ENCODE measurements at regions not wholly inside any gene's neighbourhood (a gene's known extent, or its start where the extent isn't known, plus 50 kb on each side); places are given as distances from the start of the nearest gene placed in this dataset.

GRCh38 chr1:56147459-56147858 is 431.9 kb downstream of the PLPP3 start:
- no peak overlapping the region for H3K27ac ChIP-seq
- H3K36me3 ChIP-seq: no peaks in the 10 kb centered on the region
- no peak for DNase-seq (ENCODE audit: low read depth in 1 of 2, low spot score in 2 of 2)

GRCh38 chr1:56147034-56147433 is 432.3 kb downstream of the PLPP3 start:
- Histone ChIP-seq H3K4me3 (no peak overlapping the region), H3K9me3 (replicated peaks) (no peaks in the 10 kb centered on the region), H3K27ac (no peak overlapping the region), H3K4me1 (replicated peaks) (no peaks in the 10 kb centered on the region), H3K36me3 (no peaks in the 10 kb centered on the region), H3K27me3 (replicated peaks) (no peaks in the 10 kb centered on the region)
- no peak for DNase-seq (ENCODE audit: low read depth in 1 of 2, low spot score in 2 of 2)

More at GRCh38 chr1:56147459-56147858, 431.9 kb downstream of the PLPP3 start:
- H3K4me3 ChIP-seq: no peak overlapping the region
- H3K4me1 ChIP-seq (replicated peaks): no peaks in the 10 kb centered on the region
- H3K27me3 ChIP-seq (replicated peaks): no peaks in the 10 kb centered on the region
- no peaks in the 10 kb centered on the region for H3K9me3 ChIP-seq (replicated peaks)

- no peak for DNase-seq (ENCODE audit: low read depth in 1 of 2, low spot score in 2 of 2)
These were observed 432.9 kb downstream of the PLPP3 start for GRCh38 chr1:56146449-56146848.

GRCh38 chr1:56145581-56145980 is 433.8 kb downstream of the PLPP3 start:
- no peaks in the 10 kb centered on the region for H3K9me3 ChIP-seq (replicated peaks)
- no peak for DNase-seq (ENCODE audit: low read depth in 1 of 2, low spot score in 2 of 2)
- H3K36me3 ChIP-seq: no peaks in the 10 kb centered on the region
- H3K27me3 ChIP-seq (replicated peaks): no peaks in the 10 kb centered on the region
- H3K4me3 ChIP-seq: no peak overlapping the region
- no peak overlapping the region for H3K27ac ChIP-seq
- no peaks in the 10 kb centered on the region for H3K4me1 ChIP-seq (replicated peaks)

More at GRCh38 chr1:56146449-56146848, 432.9 kb downstream of the PLPP3 start:
- Histone ChIP-seq H3K4me3 (no peak overlapping the region), H3K27ac (no peak overlapping the region), H3K9me3 (replicated peaks) (no peaks in the 10 kb centered on the region), H3K27me3 (replicated peaks) (no peaks in the 10 kb centered on the region), H3K36me3 (no peaks in the 10 kb centered on the region), H3K4me1 (replicated peaks) (no peaks in the 10 kb centered on the region)

GRCh38 chr1:56142301-56142700 is 437.1 kb downstream of the PLPP3 start:
- no peak overlapping the region for H3K4me3 ChIP-seq
- no peak for DNase-seq (ENCODE audit: low read depth in 1 of 2, low spot score in 2 of 2)
- H3K27me3 ChIP-seq (replicated peaks): no peaks in the 10 kb centered on the region
- no peaks in the 10 kb centered on the region for H3K36me3 ChIP-seq
- no peaks in the 10 kb centered on the region for H3K9me3 ChIP-seq (replicated peaks)
- H3K4me1 ChIP-seq (replicated peaks): peaks cover 6% of the 10 kb centered on the region
- H3K27ac ChIP-seq: no peak overlapping the region

GRCh38 chr1:56139836-56140235 is 439.5 kb downstream of the PLPP3 start:
- Histone ChIP-seq H3K27ac (no peak overlapping the region), H3K4me3 (no peak overlapping the region), H3K36me3 (no peaks in the 10 kb centered on the region), H3K4me1 (replicated peaks) (peaks cover 6% of the 10 kb centered on the region), H3K27me3 (replicated peaks) (no peaks in the 10 kb centered on the region), H3K9me3 (replicated peaks) (no peaks in the 10 kb centered on the region)
- DNase-seq (ENCODE audit: low read depth in 1 of 2, low spot score in 2 of 2): no peak

- Histone ChIP-seq H3K4me1 (replicated peaks) (peaks cover 6% of the 10 kb centered on the region), H3K27me3 (replicated peaks) (no peaks in the 10 kb centered on the region), H3K9me3 (replicated peaks) (no peaks in the 10 kb centered on the region), H3K27ac (no peak overlapping the region), H3K36me3 (no peaks in the 10 kb centered on the region), H3K4me3 (no peak overlapping the region)
- DNase-seq (ENCODE audit: low read depth in 1 of 2, low spot score in 2 of 2): no peak
These were observed 441.6 kb downstream of the PLPP3 start for GRCh38 chr1:56137521-56138505.

GRCh38 chr1:56137090-56137489 is 442.3 kb downstream of the PLPP3 start:
- Histone ChIP-seq H3K4me3 (no peak overlapping the region), H3K36me3 (no peaks in the 10 kb centered on the region), H3K27me3 (replicated peaks) (no peaks in the 10 kb centered on the region), H3K4me1 (replicated peaks) (peaks cover 6% of the 10 kb centered on the region), H3K27ac (no peak overlapping the region), H3K9me3 (replicated peaks) (no peaks in the 10 kb centered on the region)
- DNase-seq (ENCODE audit: low read depth in 1 of 2, low spot score in 2 of 2): no peak

GRCh38 chr1:56135864-56136147 is 443.6 kb downstream of the PLPP3 start:
- Histone ChIP-seq H3K36me3 (no peaks in the 10 kb centered on the region), H3K27me3 (replicated peaks) (no peaks in the 10 kb centered on the region), H3K4me1 (replicated peaks) (peaks cover 6% of the 10 kb centered on the region), H3K27ac (no peak overlapping the region), H3K9me3 (replicated peaks) (no peaks in the 10 kb centered on the region), H3K4me3 (no peak overlapping the region)
- no peak for DNase-seq (ENCODE audit: low read depth in 1 of 2, low spot score in 2 of 2)

GRCh38 chr1:56135069-56135863 is 444.1 kb downstream of the PLPP3 start:
- Histone ChIP-seq H3K27me3 (replicated peaks) (no peaks in the 10 kb centered on the region), H3K4me3 (no peak overlapping the region), H3K36me3 (no peaks in the 10 kb centered on the region), H3K27ac (no peak overlapping the region), H3K4me1 (replicated peaks) (peaks cover 6% of the 10 kb centered on the region), H3K9me3 (replicated peaks) (no peaks in the 10 kb centered on the region)
- DNase-seq (ENCODE audit: low read depth in 1 of 2, low spot score in 2 of 2): no peak

- no peaks in the 10 kb centered on the region for H3K27me3 ChIP-seq (replicated peaks)
These were observed 445.6 kb downstream of the PLPP3 start for GRCh38 chr1:56133522-56134472.

GRCh38 chr1:56132520-56132919 is 446.8 kb downstream of the PLPP3 start:
- H3K9me3 ChIP-seq (replicated peaks): no peaks in the 10 kb centered on the region
- no peaks in the 10 kb centered on the region for H3K4me1 ChIP-seq (replicated peaks)
- no peaks in the 10 kb centered on the region for H3K27me3 ChIP-seq (replicated peaks)
- no peak for DNase-seq (ENCODE audit: low read depth in 1 of 2, low spot score in 2 of 2)
- H3K27ac ChIP-seq: no peak overlapping the region
- H3K36me3 ChIP-seq: no peaks in the 10 kb centered on the region
- no peak overlapping the region for H3K4me3 ChIP-seq

More at GRCh38 chr1:56133522-56134472, 445.6 kb downstream of the PLPP3 start:
- DNase-seq (ENCODE audit: low read depth in 1 of 2, low spot score in 2 of 2): no peak
- Histone ChIP-seq H3K9me3 (replicated peaks) (no peaks in the 10 kb centered on the region), H3K4me1 (replicated peaks) (peaks cover 6% of the 10 kb centered on the region), H3K4me3 (no peak overlapping the region), H3K27ac (no peak overlapping the region), H3K36me3 (no peaks in the 10 kb centered on the region)

- no peaks in the 10 kb centered on the region for H3K4me1 ChIP-seq (replicated peaks)
- H3K27ac ChIP-seq: no peak overlapping the region
- 0 out of 2 replicates have a peak, but pooled peaks cover 3% of the 10 kb centered on the region for H3K9me3 ChIP-seq (replicated peaks)
- no peaks in the 10 kb centered on the region for H3K27me3 ChIP-seq (replicated peaks)
- no peaks in the 10 kb centered on the region for H3K36me3 ChIP-seq
- no peak overlapping the region for H3K4me3 ChIP-seq
- DNase-seq (ENCODE audit: low read depth in 1 of 2, low spot score in 2 of 2): no peak
These were observed 449.5 kb downstream of the PLPP3 start for GRCh38 chr1:56129837-56130236.

All from SJSA1 (cell line).